ENCODE measurements at regions not wholly inside any gene's neighbourhood (a gene's known extent, or its start where the extent isn't known, plus 50 kb on each side); places are given as distances from the start of the nearest gene placed in this dataset.

GRCh38 chr22:49406047-49406650 is 421.5 kb downstream of the BRD1 start:
- no peak for TF ChIP-seq POLR2A (IDR thresholded peaks at IDR 0.05; ENCODE audit: low read depth, low read length)
- no peak for TF ChIP-seq CTCF (conservative IDR thresholded peaks at IDR 0.05; ENCODE audit: low read depth, low read length)
- TF ChIP-seq RFX5 (IDR thresholded peaks at IDR 0.05; ENCODE audit: low read depth, low read length): no peak
- no peak for TF ChIP-seq CEBPB (IDR thresholded peaks at IDR 0.05; ENCODE audit: low read depth, low read length)
- TF ChIP-seq CHD1 (IDR thresholded peaks at IDR 0.05; ENCODE audit: low read depth, low read length): no peak
- no peak for TF ChIP-seq NFE2L2 (IDR thresholded peaks at IDR 0.05; ENCODE audit: low read depth, low read length)
- no peak for TF ChIP-seq RAD21 (IDR thresholded peaks at IDR 0.05; ENCODE audit: low read length)

All from IMR-90 (cell line).